HG02938 (cell line): ENCODE measurements at regions not wholly inside any gene's neighbourhood (a gene's known extent, or its start where the extent isn't known, plus 50 kb on each side); places are given as distances from the start of the nearest gene placed in this dataset.
"Not testable (repeated sequence)": the region's sequence is repeated elsewhere in the genome, so short reads cannot be mapped to it uniquely, and the experiment has no call there.

Source experiments
- ATAC-seq: cut with Tn5 transposase; IDR thresholded peaks from one replicate; pipeline ENCODE4 v1.9.1; 2021; ENCODE audit warnings: mild to moderate bottlenecking, moderate library complexity; ENCODE audit not compliant: unreplicated experiment

GRCh38 chr9:107594908-107595530 lies 105.5 kb upstream of the KLF4 start:
- no peak for ATAC-seq

GRCh38 chr9:107593224-107593870 lies 103.8 kb upstream of the KLF4 start:
- ATAC-seq = no peak

- no peak for ATAC-seq
Measured at GRCh38 chr9:107592424-107592823, 102.9 kb upstream of the KLF4 start.

GRCh38 chr9:107591781-107592180 lies 102.2 kb upstream of the KLF4 start:
- no peak for ATAC-seq

- no peak for ATAC-seq
Measured at GRCh38 chr9:107588393-107588792, 98.8 kb upstream of the KLF4 start.

GRCh38 chr9:107587191-107587963 lies 97.8 kb upstream of the KLF4 start:
- ATAC-seq = no peak

GRCh38 chr9:107586493-107586892 lies 96.9 kb upstream of the KLF4 start:
- no peak for ATAC-seq

GRCh38 chr9:107585465-107585864 lies 95.9 kb upstream of the KLF4 start:
- no peak for ATAC-seq

GRCh38 chr9:107584944-107585343 lies 95.4 kb upstream of the KLF4 start:
- ATAC-seq = no peak

GRCh38 chr9:107584186-107584585 lies 94.6 kb upstream of the KLF4 start:
- ATAC-seq = no peak

- ATAC-seq = no peak
Measured at GRCh38 chr9:107577140-107577776, 87.7 kb upstream of the KLF4 start.

- no peak for ATAC-seq
Measured at GRCh38 chr9:107571148-107571547, 81.6 kb upstream of the KLF4 start.

- no peak for ATAC-seq
Measured at GRCh38 chr9:107569174-107569573, 79.6 kb upstream of the KLF4 start.

GRCh38 chr9:107568406-107568805 lies 78.8 kb upstream of the KLF4 start:
- not testable (repeated sequence) for ATAC-seq

- ATAC-seq = no peak
Measured at GRCh38 chr9:107567462-107567861, 77.9 kb upstream of the KLF4 start.

- no peak for ATAC-seq
Measured at GRCh38 chr9:107566611-107567061, 77.1 kb upstream of the KLF4 start.

- no peak for ATAC-seq
Measured at GRCh38 chr9:107562798-107563197, 73.2 kb upstream of the KLF4 start.

- no peak for ATAC-seq
Measured at GRCh38 chr9:107559494-107560086, 70.0 kb upstream of the KLF4 start.

- ATAC-seq = no peak
Measured at GRCh38 chr9:107557236-107557990, 67.8 kb upstream of the KLF4 start.

GRCh38 chr9:107554636-107555035 lies 65.1 kb upstream of the KLF4 start:
- no peak for ATAC-seq
